HG02759 (cell line): ENCODE measurements at regions not wholly inside any gene's neighbourhood (a gene's known extent, or its start where the extent isn't known, plus 50 kb on each side); places are given as distances from the start of the nearest gene placed in this dataset.
"Not testable (repeated sequence)": the region's sequence is repeated elsewhere in the genome, so short reads cannot be mapped to it uniquely, and the experiment has no call there.

Experiments
- ATAC-seq: cut with Tn5 transposase; IDR thresholded peaks from one replicate; pipeline ENCODE4 v1.9.1; 2021; ENCODE audit warnings: mild to moderate bottlenecking, moderate library complexity; ENCODE audit not compliant: unreplicated experiment

DNA sequence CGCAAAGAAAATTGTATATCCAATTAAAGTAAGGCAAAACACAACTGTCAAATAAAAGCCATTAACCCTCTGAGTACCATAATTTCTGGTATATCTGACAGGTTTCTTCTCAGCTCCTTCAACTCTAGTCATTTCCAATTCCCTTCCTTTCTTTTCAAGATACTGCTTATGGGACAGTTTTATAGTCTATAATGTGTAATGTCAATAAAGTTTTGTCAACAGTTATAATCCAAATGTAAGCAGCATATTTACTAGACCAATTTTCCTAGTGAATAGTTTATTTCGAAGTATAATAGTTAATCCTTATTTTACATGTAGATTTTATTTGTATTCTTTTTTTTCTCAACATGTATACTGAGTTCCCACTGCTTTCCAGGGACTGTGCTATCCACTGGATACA is 1081.8 kb downstream of the EPHA7 start:
- no peak for ATAC-seq

DNA sequence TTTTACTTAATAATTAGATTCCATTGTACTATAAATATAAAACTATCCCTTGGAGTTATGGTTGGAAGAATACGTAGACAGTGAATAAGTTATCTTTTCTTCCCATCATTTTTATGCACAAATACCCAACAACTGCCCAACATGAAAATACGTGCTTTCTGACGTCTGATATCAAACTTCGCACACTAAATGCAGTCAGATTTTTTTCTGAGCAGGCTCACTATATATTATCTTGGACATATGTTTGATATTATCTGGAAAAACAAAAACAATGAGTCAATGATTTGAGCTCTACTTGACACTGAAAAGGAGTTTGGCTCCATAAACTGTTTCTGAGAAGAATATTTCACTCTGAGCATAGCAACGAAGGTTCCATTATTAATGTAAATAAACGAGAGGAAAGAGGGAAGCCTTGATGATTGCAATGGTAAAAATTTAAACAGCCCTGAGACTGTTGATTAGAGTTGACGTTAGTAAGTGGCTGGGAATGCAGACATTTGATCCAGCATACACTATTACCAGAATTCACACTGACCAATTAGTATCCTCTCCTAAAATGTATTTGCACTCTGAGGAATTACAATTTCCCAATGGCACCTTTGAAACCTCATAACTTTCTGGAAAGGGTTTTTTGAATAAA is 1090.0 kb downstream of the EPHA7 start:
- no peak for ATAC-seq

DNA sequence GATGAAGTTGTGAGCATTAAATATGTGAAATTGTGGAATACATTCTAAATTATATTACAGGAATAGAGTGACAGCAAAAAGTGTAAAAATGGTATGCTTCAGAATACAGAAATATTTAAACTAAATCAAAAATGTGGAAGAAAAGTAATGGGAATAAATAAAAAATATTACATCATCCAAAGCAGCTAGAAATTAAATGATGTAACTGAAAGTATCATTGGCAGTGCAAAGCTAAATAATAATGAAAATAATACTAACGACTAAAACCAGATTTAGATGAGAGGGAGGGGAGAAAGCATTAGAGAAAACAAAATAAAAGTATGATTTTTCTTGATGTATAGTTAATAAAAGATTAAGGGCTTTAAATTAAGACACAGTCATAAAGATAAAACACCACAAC is 1104.0 kb downstream of the EPHA7 start:
- no peak for ATAC-seq

DNA sequence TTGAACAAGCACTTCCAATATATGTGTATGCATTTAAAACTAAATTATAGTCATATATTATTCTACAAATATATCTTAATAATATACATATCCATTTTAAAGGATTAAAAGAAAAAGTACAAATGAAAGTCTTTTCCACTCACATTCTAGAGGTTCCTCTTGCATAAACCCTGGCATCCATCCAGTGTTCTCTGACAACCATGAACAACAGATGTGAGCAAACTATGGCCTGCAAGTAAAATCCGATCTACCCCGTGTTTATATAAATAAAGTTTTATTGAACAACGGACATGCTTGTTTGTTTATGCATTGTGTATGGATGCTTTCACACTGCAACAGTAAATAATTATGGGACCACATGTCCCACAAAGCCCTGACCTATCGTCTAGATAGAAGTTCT is 1122.3 kb downstream of the EPHA7 start:
- no peak for ATAC-seq

DNA sequence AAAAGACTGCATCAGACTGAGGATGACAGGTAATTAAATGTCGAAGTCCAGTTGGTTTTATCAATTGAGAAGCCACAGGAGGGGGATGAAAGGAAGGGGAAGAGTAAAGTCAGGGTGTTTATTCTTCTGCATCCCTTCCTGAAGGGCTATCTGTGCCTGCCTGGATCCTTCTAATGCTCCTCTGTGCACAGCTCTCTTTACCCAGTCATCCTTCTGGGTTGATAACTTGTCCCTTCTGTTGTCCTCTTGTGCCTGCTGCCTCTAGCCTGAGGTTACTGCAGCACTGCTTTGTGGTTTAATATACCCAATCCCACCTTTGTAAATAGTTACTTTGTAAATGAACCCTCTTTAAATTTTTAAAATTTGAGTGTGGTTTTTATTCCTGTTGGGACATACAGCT is 1127.3 kb downstream of the EPHA7 start:
- no peak for ATAC-seq

DNA sequence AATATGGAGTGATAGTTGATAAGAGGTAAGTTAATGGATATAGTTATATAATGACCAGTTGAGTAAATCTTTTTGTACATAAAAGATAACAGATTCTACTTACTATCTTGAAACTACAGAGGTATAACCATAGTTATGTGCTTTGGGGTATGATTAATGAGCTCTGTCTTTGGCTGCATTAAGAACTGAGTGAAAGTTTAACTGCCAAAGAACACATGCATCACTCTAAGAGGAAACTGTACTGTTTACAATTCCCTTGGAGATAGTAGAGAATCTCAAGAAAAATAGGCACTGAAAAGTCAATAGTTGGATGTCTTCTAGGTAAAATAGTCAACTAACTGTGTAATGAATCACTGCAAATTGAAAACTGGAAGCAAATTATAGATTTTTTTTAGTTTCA is 1129.5 kb downstream of the EPHA7 start:
- no peak for ATAC-seq

DNA sequence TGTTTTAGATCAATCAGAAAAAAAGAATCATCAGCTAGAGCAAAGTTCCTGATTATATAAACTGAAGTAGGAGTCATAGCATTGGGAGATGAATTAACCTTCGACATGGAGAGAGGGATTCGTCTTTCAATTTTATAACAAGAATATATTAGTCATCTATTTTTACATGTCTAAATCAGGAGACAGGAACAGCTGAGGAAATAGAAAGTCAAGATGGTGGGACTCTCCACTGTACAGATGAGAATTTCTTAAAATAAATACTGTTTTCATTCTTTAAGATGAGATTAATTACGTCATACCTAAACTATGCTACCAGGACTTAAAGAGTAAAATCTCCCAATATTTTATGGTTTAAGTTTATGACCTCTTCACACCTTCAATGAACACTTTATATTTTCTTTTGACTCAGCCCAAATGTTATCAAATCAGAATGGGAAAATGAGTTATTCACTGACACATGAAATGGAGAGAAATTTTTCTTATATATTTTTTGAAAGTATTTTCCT is 1137.7 kb downstream of the EPHA7 start:
- no peak for ATAC-seq

DNA sequence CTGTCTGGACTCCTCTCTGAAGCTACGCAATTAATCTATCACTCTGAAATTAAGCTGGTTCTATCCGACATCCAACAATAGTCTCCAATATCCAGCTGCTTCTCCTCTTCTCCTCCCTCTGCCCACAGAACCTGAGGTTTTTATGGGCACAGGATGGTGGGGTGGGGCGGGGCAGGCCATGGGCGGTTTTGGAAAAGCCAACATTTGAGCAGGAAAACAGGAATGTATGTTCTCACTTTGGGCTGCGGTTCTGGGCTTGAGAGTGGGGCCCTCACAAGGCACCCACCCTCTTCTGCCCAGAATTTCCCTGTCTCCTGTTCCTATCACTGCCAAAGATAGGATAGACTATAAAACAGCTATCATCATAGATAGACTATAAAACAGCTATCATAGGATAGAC is 1144.2 kb downstream of the EPHA7 start:
- no peak for ATAC-seq

DNA sequence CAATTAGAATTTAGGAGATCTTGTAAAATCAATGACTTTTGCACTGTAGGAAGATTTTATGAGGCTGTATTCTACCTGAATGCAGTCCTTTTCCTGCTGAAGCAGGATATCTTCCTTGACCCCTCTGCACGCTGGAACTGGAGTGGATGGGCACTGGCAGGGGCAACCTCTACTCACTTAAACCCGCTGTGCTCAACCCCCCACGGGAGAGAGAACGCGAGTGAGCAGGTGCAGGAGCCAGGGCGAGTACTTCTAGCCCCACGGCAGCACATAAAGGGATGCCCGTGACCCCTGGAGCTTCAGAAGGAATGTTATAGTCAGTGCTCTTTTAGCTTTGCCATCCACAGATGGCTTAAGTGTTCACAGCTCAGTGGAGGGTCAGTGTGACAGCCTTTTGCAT is 1144.8 kb downstream of the EPHA7 start:
- ATAC-seq, result no peak

DNA sequence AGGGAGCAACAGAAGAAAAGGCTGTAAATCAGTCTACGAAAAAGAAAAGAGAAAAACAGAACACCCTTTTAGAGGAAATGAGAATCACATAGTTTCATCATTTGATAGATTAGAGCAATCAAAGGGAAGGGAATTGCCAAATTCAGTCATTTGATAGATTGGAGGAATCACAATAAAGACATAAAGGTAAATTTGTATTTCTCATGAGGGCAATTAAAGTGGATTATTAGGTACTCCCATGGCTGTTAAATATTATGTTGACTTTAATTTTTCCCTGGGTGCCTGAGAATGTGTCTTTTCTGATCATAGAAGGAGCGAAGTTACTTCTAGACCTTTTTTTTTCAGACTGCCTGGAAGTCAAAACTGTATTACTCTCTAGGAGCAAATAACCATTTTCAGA is 1145.7 kb downstream of the EPHA7 start:
- ATAC-seq, result no peak

DNA sequence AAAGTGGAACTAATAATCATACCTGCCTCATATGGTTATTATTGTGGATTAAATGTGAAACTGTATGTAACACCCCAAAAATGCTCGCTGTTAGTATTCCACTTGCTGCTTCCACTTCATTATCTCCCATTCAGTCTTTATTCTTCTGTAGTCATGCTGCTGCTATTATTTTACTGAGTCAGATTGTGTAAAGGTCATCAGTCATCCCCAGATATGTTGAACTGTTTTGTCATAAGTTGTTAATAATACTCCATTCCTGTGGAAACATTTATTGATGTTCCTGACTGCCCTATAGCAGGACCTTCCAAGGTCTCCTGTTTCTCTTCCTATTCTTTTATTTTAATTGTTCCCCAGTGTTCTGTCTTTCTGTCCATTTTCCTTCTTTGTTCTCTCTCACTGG is 1148.3 kb downstream of the EPHA7 start:
- no peak for ATAC-seq

DNA sequence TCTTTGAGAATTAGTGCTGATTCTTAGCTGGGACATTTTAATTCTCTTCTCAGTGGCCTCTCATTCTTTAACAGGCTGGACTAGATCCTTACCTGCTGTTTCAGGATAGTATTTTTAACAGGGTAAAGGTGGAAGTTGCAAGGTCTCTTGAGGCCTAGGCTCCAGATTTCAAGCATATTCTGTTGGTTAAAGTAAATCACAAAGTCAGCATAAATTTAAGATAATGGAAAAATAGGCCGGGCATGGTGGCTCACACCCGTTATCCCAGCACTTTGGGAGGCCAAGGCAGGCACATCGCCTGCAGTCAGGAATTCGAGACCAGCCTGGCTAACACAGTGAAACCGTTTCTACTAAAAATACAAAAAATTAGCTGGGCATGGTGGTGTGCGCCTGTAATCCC is 1149.0 kb downstream of the EPHA7 start:
- ATAC-seq, result no peak

DNA sequence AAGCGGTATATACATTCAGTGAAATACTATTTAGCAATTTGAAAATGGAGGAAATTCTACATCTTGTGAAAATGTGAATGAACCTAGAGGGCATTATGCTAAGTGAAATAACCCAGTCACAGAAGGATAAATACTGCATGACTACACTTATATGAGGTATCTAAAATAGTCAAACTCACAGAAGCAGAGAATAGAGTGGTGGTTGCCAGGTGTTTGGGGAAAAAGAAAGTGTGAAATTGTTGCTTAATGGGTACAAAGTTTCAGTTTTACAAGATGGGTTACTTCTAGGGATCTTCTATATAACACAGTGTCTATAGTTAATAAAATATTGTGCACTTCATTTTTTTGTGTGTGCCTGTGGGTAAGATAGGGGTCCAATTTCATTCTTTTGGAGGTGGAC is 1152.0 kb downstream of the EPHA7 start:
- no peak for ATAC-seq

DNA sequence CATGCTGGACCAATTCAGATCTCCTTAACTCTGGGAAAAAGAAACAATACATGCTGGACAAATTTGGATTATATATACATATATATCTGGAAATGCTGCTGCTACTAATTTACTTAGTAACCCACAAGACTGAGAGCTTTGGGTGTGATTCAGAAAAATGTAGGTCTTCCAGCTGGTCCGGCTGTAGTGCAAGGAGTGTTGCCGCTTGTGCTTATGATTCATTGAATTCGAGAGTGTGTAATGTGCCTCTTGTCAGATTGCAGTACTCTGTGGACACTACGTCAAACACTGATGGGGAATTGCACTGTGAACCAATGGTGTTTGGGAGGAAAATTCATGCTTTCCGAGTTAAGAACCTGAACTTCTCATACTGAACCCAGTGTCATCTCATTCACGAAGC is 1155.5 kb downstream of the EPHA7 start:
- no peak for ATAC-seq

DNA sequence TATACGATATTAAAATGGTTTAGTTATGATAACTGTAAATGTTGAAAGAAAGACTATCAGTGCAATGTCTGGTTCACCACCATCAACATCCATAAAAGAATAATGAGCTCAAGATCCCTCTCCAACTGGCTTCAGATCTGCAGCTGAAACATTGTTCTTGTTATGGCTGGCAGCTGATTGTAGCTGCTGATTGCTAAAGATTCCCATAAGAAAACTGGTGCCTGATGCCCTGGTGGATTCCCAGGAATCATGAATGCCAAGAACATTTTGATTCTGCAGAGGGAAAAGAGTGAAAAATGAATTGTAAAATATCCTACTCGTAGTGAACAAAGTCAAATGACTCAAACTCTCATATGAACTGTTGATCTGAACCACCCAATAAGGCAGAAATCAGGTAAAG is 1160.2 kb downstream of the EPHA7 start:
- no peak for ATAC-seq

DNA sequence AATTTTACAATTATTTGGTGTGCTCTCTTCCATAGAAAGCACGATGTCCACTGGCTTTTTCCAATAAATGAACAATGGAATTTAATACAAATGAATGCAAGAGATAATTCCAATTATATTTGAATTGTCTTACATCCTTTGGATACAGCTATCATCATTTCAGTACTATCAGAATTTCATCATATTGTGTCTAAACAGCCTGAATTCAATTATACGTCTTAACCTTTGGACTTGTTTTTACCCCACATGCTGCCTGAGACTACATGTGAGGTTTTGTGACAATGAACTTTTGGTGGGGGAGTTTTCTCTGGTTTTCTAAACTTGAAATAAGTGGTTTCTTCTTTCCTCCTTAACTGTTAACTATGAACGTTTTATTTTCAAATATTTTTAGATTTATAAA is 1176.0 kb downstream of the EPHA7 start:
- no peak for ATAC-seq

DNA sequence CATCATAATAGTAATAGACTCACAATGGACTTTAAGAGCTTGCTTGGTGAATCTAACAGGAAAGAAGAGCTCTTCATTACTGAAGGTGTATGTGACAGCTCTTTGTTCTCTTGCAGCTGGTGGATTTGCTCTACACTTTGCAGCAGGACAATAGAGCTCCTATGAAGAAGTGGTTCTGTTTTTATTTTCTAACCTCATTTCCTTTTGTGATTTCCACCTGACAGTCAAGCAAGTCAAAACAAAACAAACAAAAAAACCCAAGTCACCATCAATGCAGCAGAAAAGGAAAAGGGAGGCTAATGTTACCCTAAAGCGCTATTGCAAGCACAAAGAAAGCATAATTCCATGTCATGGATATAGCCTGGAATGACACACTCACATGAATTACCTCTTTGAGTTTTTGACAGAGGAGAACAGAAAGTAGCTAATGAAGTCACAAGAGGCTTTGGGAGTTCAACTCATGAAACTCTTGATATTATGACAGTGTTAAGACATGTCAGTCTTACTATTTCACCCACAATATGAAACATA is 1188.1 kb downstream of the EPHA7 start:
- ATAC-seq, result no peak

DNA sequence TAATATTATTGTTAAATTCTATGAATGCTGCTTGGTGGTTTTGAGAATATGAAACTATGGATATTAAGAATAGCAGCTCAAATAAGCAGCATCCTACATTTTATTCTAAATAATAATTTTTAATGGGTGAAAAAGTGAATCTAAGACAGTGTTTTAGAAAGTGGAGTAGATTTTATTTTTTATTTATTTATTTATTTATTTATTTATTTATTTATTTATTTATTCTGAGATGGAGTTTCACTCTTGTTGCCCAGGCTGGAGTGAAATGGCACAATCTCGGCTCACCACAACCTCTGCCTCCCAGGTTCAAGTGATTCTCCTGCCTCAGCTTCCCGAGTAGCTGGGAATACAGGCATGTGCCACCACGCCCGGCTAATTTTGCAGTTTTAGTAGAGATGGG is 1199.4 kb downstream of the EPHA7 start:
- ATAC-seq, result not testable (repeated sequence)

DNA sequence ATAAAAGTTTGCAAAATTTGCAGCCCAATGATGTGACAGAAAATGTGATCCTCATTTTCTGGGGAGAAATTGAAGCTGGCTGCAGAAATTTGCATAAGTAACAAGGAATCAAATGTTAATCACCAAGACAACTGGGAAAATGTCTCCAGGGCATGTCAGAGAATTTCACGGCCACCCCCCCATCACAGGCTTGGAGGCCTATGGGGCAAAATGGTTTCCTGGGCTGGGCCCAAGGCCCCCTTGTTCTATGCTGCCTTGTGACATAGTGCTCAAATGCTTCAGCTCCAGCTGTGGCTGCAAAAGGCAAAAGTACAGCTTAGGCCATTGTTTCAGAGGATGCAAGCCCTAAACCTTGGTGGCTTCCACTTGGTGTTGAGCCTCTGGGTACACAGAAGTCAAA is 1202.6 kb downstream of the EPHA7 start:
- ATAC-seq, result no peak

DNA sequence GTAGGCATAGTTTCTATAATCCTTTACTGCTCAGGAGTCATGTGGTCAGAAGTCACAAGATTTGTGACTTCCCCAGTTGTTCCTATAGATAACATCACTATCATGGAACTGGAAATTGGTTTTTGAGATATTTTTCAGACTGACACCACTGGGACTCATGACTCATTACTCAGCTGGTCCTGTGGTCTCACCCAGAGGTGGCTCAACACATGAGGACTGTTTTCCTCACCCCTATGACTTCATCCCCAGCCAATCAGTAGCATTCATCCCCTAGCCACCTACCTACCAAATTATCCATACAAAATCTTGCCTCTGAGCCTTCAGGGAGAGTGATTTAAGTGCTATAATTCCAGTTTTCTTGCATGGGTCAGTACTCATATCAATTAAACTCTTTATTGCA is 1217.7 kb downstream of the EPHA7 start:
- no peak for ATAC-seq

DNA sequence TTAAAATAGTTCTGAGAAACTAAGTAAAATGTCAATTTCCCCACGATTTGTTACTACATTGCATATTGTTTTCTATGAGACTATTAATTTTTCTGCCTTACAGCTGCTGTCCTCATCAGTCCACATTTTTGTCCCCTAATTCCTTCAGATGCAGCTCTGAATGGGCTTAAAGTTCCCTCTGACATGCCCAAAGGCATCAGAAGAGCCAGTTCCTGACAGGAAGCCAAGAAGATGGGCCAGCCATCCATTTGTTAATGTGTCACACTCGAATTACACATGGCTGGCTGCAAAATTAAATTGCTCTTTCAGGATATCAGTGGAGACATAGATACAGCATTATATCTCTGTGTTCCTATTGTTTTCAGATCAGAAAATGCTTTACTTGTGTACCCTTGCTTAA is 1223.0 kb downstream of the EPHA7 start:
- no peak for ATAC-seq

DNA sequence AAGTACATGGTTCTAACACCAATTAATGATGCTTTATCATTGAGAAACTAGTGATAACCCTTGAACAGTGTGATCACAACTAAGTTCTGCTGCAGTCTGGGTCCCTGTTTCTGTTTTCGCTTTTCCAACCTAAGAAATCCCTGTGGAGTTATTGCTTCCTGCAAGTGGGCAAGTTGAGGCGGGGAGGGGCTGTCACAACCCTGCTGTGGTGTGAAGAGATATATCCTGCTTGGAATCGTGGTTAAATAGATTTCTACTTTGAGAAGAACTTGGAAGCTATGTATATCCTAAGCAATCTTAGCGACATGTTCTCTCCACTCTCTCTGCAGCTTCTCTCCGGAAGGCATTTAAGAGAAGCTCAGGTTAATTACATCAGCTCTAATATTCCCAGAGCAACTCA is 1223.6 kb downstream of the EPHA7 start:
- ATAC-seq, result no peak

DNA sequence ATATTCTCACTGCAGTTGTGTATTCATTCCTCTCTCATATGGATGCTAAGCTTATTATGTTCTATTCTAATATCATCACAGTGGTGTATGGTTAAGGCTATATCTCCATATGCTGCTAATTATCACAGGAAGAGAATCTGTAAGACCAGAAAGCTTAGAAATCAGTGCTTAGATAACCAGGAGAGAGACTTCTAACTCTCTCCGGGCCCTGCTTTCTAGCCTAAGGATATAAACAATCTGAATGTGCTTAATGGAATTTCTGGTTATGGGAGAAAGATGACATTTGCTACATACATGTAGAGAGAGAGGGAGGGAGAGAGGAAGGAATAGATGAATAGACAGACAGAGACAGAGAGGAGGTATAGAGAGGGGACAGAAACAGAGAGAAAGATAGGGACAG is 1231.3 kb downstream of the EPHA7 start:
- ATAC-seq, result no peak
